COLO668 (cell line): ENCODE measurements at regions not wholly inside any gene's neighbourhood (a gene's known extent, or its start where the extent isn't known, plus 50 kb on each side); places are given as distances from the start of the nearest gene placed in this dataset.

Source experiments
- DNase-seq: peaks from one replicate; lab custom pipeline; 2025; ENCODE audit not compliant: unreplicated experiment; lab: John Stamatoyannopoulos, UW

GRCh38 chr13:76378767-76379166 lies 507.4 kb downstream of the KCTD12 start:
- no peak for DNase-seq

DNA sequence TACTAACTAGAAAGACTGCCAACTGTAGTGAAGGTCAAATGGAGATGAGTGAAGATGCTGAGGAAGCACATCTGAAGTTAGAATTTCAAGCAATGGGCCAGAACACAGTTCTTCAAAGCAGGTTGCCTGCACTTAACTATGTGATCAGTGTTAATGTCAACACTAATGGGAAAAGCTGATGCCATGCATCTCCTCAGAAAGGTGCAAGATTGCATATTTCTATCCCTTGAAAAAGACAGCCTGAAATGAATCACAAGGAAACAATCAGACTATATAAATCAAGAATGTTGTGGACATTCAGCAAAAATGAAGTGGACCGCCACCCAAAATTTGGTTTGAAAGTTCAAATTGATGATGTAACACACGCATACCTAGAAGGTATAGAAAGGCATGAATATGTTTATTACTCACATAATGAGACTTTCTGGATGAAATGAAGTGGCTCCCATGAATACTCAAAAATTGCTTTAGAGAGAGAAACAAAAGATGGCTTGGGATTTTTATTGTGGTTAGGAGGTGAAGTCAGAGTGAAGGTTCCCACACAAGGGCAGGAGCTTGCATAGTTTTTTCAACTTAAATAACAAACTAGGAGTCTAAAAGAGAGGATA lies 522.4 kb downstream of the KCTD12 start:
- DNase-seq, result no peak

DNA sequence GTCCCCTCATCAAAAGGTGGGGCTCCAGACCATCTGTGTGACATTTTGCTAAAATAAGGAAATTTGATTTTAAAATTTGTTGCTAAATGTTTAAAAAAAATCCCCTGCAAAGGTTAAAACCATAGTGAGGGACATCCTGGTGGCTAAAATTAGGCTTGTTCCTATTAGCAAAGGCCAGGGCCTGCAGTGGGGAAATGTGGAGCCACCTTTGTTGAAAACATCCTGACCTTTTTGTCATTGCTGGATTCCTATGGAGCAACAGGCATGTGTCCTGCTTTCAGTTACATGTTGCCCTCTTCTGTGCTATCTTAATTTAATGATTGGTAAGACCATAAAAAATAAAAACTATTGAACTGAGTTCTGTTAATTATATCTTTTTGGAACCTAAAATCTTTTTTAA lies 524.3 kb downstream of the KCTD12 start:
- DNase-seq, result no peak

DNA sequence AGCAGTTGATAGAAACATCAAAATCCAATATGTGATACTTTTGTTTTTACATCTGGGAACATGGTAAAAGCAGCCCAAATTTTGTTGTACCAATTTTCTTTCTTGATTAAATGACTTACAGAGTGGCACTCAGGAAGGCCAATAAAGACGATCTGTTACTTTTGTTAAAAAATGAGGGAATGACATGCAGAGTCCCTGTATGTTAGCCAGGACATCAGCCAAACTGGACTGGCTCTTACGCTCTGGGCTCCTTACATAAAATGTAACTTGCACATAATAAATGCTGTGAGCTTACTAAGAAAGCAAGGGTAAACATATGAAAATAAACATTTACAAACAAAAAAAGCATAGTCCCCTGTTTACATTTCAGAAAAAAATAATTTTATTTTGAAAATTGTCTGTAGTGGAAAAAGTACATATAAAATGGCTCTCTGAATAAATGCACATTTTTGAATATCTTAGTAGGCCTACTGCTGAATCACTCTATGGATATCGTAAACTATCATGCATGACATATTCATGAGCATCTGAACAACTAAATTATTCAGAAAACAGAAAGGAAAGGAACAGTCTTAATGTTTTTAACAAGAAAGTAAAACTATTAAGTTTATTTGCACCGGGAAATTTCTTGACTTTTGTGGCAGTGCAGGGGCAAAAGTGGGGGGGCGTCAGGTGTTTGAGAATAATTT lies 534.5 kb downstream of the KCTD12 start:
- DNase-seq, result no peak

GRCh38 chr13:76350399-76350798 lies 535.8 kb downstream of the KCTD12 start:
- DNase-seq, result no peak

GRCh38 chr13:76349700-76350099 lies 536.5 kb downstream of the KCTD12 start:
- no peak for DNase-seq

DNA sequence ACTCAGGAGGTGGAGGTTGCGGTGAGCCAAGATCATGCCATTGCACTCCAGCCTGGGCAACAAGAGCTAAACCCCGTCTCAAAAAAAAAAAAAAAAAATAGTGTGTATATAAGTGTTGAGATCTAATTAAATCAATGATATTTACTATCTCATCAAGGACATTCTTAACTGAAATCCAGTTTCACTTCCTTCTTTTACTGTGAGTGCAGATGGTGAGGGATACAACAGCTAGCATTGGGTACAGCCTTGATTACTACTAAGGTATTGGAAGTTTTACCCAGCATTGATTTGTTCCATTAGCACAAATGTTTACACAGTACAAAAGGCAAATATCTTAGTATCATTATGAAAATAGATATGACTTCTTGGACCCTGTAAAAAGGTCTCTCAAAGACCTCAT lies 546.6 kb downstream of the KCTD12 start:
- no peak for DNase-seq

- DNase-seq, result no peak
Observed at GRCh38 chr13:76338003-76338402, 548.2 kb downstream of the KCTD12 start.

DNA sequence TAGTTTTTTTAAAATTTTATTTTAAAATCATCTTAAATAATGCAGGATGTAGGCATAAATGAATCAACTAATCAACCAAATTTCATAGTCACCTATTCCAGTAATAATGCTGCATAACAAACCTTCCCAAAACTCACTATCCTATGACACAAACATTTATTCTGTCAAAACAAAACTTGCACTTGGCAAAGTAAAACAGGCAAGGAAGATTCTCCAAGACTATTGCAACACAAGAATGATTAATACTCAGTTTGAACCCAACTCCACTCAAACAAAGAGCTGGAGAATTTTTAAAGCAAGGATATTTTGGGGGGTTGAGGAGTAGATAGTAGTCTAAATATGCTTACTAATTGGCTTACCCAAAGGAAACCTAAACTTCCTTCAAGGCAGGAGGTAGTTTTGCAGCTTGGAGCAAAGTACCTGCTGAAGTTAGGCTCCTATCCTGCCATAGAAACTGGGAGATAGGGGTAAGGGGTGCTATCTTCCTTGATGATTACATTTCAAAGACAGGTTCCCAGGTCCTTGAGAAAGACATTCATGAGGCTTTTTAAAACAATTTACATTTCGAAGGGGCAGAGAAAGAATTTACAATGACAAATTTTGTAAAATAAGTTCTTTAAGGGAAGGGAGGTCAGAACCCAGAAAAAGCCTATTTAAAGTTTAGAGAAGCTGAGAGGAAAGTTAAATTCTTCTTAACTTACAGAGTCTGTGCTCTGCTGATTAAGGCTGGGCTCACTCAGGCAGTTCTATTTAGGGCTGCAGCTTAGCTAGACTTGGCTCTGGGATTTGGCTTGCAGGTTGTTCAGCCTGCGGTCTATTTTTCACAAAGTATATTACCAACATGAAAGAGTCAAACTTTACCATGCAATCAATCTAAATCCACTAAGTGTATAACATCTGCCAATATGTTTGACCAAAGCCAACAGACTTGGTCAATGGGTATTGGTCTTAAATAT lies 549.0 kb downstream of the KCTD12 start:
- no peak for DNase-seq

- DNase-seq, result no peak
Observed at GRCh38 chr13:76335463-76335862, 550.7 kb downstream of the KCTD12 start.

DNA sequence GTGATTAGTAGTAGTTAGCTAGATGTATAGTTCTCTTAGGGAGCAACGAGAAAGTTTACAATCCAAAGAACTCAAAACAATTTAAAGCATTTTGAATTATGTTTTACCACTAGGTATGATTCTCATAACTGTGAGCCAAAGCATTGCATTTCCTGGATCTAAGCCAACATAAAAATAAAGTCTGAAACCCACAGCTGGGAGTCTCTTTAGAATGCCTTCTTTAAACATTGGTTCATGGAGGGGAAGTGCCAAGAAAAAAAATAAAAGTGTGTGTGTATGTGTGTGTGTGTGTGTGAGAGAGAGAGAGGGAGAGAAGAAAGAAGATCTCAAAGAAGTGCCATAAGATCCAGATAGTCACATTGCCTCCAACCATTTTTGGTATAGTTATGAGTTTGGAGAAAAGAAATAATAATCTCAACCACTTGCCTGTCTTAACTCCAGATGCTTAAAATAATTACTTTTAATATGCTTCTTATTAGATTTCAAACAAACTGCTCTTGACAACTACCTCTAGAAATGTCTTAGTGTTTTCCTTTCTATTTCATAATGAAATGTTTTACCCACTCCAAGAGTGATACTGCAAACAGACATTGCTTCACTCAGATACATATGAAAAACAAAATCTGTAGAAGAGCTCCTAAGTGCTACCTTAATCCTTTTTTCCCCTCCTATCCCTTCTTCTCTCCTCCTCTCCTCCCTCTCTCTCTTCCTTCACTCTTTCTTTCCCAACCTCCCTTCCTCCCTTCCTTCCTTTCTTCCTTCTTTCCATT lies 554.1 kb downstream of the KCTD12 start:
- DNase-seq, result no peak

- no peak for DNase-seq
Observed at GRCh38 chr13:76330761-76331160, 555.4 kb downstream of the KCTD12 start.

DNA sequence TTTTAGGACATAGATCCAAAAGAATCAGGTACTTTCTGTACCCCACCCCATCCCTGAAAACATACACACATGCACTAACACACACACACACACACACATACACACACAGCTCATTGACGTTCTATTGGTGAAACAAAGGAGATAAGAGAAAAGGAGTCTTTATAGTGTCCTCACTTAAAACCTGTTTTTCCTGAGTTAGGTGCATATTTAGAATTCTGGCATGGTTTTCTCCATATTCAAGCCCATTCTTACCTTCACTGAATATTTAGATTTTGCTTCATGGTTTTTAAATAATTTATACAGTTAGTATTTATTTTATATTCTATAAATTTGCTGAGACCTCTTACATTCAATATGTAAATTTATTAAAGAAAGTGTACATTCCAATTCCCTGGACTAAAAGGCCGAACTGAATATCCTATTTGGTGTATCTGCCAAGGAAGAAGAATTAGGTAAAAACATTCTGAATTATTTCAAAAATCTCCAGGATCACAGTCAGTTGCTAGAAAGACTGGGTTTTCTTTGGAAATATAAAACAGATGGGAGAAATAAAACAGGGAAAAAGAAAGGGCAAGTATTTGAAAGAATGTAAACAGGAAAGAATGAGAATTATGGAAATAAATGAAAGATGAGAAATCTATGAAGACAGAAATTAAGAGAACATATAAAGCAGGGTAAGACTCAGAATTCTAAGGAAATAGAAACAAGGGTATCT lies 556.2 kb downstream of the KCTD12 start:
- no peak for DNase-seq

GRCh38 chr13:76329004-76329403 lies 557.2 kb downstream of the KCTD12 start:
- no peak for DNase-seq

GRCh38 chr13:76326343-76326742 lies 559.9 kb downstream of the KCTD12 start:
- DNase-seq, result no peak

- no peak for DNase-seq
Observed at GRCh38 chr13:76319921-76320320, 566.3 kb downstream of the KCTD12 start.

GRCh38 chr13:76316998-76317527 lies 569.1 kb downstream of the KCTD12 start:
- DNase-seq, result no peak

DNA sequence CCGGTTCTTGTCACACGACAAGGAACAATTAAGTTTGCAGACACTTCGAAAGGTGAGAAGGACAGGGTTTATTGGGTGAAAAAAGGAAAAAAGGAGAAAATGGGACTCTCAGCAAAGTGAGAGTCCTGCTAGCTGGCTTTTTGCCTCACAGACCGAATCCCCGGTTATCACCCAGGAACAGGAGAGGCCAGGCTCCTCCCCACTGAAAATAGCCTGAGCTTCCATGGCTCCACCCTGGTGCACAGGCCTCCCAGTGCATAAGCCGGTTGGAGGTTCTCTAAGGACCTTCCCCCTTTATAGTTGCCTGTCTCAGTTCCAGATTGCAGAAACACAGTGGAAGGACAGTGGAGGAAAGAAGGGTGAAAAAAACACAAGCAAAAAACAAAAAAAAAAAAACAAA lies 571.7 kb downstream of the KCTD12 start:
- DNase-seq, result no peak

GRCh38 chr13:76307142-76307541 lies 579.1 kb downstream of the KCTD12 start:
- no peak for DNase-seq

DNA sequence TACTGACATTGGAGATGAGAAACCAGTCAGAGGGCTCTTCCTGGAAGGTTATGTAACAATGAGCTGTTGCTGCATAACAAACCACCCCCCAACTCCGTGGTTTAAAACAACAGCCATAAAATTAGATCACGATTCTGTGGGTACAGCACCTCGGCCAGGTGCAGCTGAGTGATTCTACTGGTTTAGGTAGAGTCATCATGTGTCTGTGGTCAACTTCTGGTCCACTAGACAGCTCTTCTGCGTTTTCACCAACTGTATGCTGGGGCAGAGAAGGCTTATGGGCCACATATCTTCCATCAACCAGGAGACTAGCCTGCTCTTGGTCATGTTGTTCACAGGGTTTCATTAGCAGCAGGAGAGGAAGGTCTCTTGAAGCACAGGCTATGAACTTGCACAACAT lies 585.5 kb downstream of the KCTD12 start:
- no peak for DNase-seq
